ENCODE measurements at regions not wholly inside any gene's neighbourhood (a gene's known extent, or its start where the extent isn't known, plus 50 kb on each side); places are given as distances from the start of the nearest gene placed in this dataset.

DNA sequence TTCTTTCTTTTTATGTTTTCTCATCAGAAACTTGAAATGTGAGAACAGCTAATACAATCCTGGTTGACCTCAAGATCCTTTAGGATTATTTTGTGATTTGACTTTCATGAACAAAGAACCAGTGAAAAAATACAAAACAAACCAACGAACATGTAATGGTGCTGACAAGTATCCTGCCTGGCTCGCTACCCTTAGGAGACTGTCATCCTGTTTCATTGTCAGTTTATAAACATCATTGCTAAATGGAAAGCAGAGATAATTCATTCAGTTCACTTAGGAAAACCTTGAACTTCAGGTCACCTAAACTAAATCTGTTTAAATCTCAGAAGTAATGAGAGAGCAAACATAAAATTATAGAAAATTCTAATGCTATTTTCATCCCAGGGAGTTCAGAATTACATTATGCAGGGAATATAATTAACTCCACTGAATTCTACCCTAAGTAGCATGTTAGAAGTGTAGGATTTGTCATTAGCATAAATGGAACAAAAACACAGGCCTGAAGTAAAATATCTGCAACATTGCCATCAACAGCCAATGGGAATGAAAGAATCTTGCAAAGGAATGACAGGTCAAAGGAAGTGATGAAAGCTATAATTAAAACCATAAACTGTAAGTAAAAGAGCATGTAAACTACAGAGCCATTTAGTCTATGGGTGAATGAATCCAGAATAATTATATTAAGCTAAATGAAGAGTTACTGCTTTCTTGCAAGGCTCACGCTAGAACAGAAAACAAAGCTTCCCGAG lies 401.2 kb upstream of the MANEA start:
- DNase-seq = no peak
- Histone ChIP-seq H3K27ac (no peak overlapping the region), H3K36me3 (replicated peaks) (no peaks in the 10 kb centered on the region), H3K27me3 (replicated peaks) (no peaks in the 10 kb centered on the region), H3K4me3 (ENCODE audit: low read depth, low read length) (no peak overlapping the region)
- TF ChIP-seq, protein P1, sequence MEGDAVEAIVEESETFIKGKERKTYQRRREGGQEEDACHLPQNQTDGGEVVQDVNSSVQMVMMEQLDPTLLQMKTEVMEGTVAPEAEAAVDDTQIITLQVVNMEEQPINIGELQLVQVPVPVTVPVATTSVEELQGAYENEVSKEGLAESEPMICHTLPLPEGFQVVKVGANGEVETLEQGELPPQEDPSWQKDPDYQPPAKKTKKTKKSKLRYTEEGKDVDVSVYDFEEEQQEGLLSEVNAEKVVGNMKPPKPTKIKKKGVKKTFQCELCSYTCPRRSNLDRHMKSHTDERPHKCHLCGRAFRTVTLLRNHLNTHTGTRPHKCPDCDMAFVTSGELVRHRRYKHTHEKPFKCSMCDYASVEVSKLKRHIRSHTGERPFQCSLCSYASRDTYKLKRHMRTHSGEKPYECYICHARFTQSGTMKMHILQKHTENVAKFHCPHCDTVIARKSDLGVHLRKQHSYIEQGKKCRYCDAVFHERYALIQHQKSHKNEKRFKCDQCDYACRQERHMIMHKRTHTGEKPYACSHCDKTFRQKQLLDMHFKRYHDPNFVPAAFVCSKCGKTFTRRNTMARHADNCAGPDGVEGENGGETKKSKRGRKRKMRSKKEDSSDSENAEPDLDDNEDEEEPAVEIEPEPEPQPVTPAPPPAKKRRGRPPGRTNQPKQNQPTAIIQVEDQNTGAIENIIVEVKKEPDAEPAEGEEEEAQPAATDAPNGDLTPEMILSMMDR (IDR thresholded peaks at IDR 0.05; ENCODE audit: low read depth, low read length, missing control alignments) = no peak
- in situ Hi-C loops (cut with HindIII; ENCODE audit: low pct_ligation_motif_present, low sequenced_read_pairs) = no loop called here

- no peak for DNase-seq
- no peak overlapping the region for H3K27ac ChIP-seq
- H3K4me3 ChIP-seq (ENCODE audit: low read depth, low read length) = no peak overlapping the region
- in situ Hi-C loops (cut with HindIII; ENCODE audit: low pct_ligation_motif_present, low sequenced_read_pairs) = no loop called here
- no peaks in the 10 kb centered on the region for H3K27me3 ChIP-seq (replicated peaks)
- TF ChIP-seq, protein P1 (IDR thresholded peaks at IDR 0.05; ENCODE audit: low read depth, low read length, missing control alignments) = no peak
- no peaks in the 10 kb centered on the region for H3K36me3 ChIP-seq (replicated peaks)
Measured at GRCh38 chr6:95185874-95186273, 391.5 kb upstream of the MANEA start.

DNA sequence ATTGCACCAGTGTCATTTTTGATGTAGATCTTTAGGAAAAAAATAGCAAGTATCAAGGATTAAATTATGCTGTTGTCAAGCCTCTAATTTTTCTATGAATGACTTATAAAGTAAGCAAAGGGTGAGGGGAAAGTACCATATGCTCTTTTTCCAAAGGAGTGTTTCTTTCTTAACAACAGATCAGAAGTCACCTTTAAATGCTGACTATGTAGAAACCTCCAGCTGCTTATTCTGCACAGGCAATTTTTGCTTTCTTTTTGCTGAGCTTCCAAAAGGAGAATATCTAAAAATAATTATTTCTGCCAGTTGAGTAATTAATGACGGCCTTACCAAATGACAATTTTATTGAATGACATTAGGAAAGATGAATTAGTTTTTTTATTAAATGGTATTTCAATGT lies 390.6 kb upstream of the MANEA start:
- H3K27me3 ChIP-seq (replicated peaks) = no peaks in the 10 kb centered on the region
- in situ Hi-C loops (cut with HindIII; ENCODE audit: low pct_ligation_motif_present, low sequenced_read_pairs) = no loop called here
- no peaks in the 10 kb centered on the region for H3K36me3 ChIP-seq (replicated peaks)
- TF ChIP-seq, protein P1 (IDR thresholded peaks at IDR 0.05; ENCODE audit: low read depth, low read length, missing control alignments) = no peak
- DNase-seq = no peak
- H3K4me3 ChIP-seq (ENCODE audit: low read depth, low read length) = no peak overlapping the region
- H3K27ac ChIP-seq = no peak overlapping the region

- DNase-seq = no peak
- in situ Hi-C loops (cut with HindIII; ENCODE audit: low pct_ligation_motif_present, low sequenced_read_pairs) = no loop called here
- TF ChIP-seq, protein P1 (IDR thresholded peaks at IDR 0.05; ENCODE audit: low read depth, low read length, missing control alignments) = no peak
- no peaks in the 10 kb centered on the region for H3K36me3 ChIP-seq (replicated peaks)
- no peaks in the 10 kb centered on the region for H3K27me3 ChIP-seq (replicated peaks)
- H3K4me3 ChIP-seq (ENCODE audit: low read depth, low read length) = no peak overlapping the region
- no peak overlapping the region for H3K27ac ChIP-seq
Measured at GRCh38 chr6:95197590-95197989, 379.7 kb upstream of the MANEA start.

- peak; percentile 16 for DNase-seq
- Histone ChIP-seq H3K27ac (no peak overlapping the region), H3K36me3 (replicated peaks) (no peaks in the 10 kb centered on the region), H3K4me3 (ENCODE audit: low read depth, low read length) (no peak overlapping the region), H3K27me3 (replicated peaks) (no peaks in the 10 kb centered on the region)
- TF ChIP-seq, protein P1 (IDR thresholded peaks at IDR 0.05; ENCODE audit: low read depth, low read length, missing control alignments) = peak; percentile 67
- in situ Hi-C loops (cut with HindIII; ENCODE audit: low pct_ligation_motif_present, low sequenced_read_pairs) = no loop called here
Measured at GRCh38 chr6:95203153-95203754, 374.1 kb upstream of the MANEA start.
